Left cardiac atrium (tissue), 4 donors: ENCODE measurements at regions not wholly inside any gene's neighbourhood (a gene's known extent, or its start where the extent isn't known, plus 50 kb on each side); places are given as distances from the start of the nearest gene placed in this dataset.

ENCODE experiments used
- ATAC-seq, 2 donors: fragments of 200-7000 bp; cut with Tn5 transposase; one replicate each; pipeline ENCODE4 v1.9.1; 2020; ENCODE audit warnings: mild to moderate bottlenecking in 2 of 2, moderate library complexity in 2 of 2
- DNase-seq: peaks from one replicate; pipeline ENCODE4 v3.0.0-alpha.2; 2020
- intact Hi-C, 2 donors: fragments of 100-400 bp; cut with DNase I; formaldehyde crosslinking; loops; one replicate each; pipeline versions ENCODE4 v1.14.1 to v1.15.1; 2022 to 2023
- donor health status: DM: no; HTN: yes; CAD: no.
- donor health status: DM: no; HTN: yes; CAD: no; lungs with severe emphysema.
- donor health status: DM: yes; HTN: yes; CAD: no.
- donor health status: Dilated cardiomyopathy.

GRCh38 chr22:20653012-20653794, 120.7 kb upstream of the SERPIND1 start:
- ATAC-seq (no peak), DNase-seq (no peak)
- intact Hi-C loops: no loop called here

- intact Hi-C loops: no loop called here
- DNase-seq (no peak), ATAC-seq (no peak)
Measured at GRCh38 chr22:20653795-20654342, 120.0 kb upstream of the SERPIND1 start.

GRCh38 chr22:20654343-20655208, 119.3 kb upstream of the SERPIND1 start:
- ATAC-seq (no peak), DNase-seq (no peak)
- intact Hi-C loops: no loop called here

GRCh38 chr22:20655623-20656022, 118.3 kb upstream of the SERPIND1 start:
- DNase-seq (no peak), ATAC-seq (no peak)
- intact Hi-C loops: no loop called here

- DNase-seq (no peak), ATAC-seq (no peak)
- intact Hi-C loops: no loop called here
Measured at GRCh38 chr22:20656516-20656901, 117.4 kb upstream of the SERPIND1 start.

- intact Hi-C loops: no loop called here
- ATAC-seq: no peak
- no peak for DNase-seq
Measured at GRCh38 chr22:20656902-20657836, 116.7 kb upstream of the SERPIND1 start.
